ENCODE measurements at regions not wholly inside any gene's neighbourhood (a gene's known extent, or its start where the extent isn't known, plus 50 kb on each side); places are given as distances from the start of the nearest gene placed in this dataset.

DNA sequence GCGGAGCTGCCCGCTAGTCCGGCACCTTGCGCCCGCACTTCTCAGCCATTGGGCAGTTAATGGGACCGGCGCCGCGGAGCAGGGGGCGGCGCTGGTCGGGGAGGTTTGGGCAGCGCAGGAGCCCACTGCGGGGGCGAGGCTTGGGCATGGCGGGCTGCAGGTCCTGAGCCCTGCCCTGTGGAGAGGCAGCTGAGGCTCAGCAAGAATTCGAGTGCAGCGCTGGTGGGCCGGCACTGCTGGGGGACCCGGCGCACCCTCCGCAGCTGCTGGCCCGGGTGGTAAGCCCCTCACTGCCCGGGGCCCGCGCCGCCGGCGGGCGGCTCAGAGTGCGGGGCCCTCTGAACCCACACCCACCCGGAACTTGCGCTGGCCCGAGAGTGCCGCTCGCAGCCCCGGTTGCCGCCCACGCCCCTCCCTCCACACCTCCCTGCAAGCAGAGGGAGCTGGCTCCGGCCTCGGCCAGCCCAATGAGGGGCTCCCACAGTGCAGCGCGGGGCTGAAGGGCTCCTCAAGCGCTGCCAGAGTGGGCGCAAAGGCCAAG lies 835.0 kb downstream of the TBL1XR1 start:
- TF ChIP-seq POLR2A (IDR thresholded peaks at IDR 0.05): no peak
- TF ChIP-seq, protein P1, sequence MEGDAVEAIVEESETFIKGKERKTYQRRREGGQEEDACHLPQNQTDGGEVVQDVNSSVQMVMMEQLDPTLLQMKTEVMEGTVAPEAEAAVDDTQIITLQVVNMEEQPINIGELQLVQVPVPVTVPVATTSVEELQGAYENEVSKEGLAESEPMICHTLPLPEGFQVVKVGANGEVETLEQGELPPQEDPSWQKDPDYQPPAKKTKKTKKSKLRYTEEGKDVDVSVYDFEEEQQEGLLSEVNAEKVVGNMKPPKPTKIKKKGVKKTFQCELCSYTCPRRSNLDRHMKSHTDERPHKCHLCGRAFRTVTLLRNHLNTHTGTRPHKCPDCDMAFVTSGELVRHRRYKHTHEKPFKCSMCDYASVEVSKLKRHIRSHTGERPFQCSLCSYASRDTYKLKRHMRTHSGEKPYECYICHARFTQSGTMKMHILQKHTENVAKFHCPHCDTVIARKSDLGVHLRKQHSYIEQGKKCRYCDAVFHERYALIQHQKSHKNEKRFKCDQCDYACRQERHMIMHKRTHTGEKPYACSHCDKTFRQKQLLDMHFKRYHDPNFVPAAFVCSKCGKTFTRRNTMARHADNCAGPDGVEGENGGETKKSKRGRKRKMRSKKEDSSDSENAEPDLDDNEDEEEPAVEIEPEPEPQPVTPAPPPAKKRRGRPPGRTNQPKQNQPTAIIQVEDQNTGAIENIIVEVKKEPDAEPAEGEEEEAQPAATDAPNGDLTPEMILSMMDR (IDR thresholded peaks at IDR 0.05): no peak

Measured in thyroid gland (tissue), 4 donors.